Left lobe of liver (tissue), 2 donors: ENCODE measurements at regions not wholly inside any gene's neighbourhood (a gene's known extent, or its start where the extent isn't known, plus 50 kb on each side); places are given as distances from the start of the nearest gene placed in this dataset.

Experiments
- ATAC-seq: fragments of 200-7000 bp; cut with Tn5 transposase; one replicate; pipeline ENCODE4 v1.9.1; 2020; ENCODE audit warnings: mild to moderate bottlenecking, moderate library complexity
- DNase-seq: peaks from one replicate; pipeline ENCODE4 v3.0.0-alpha.2; 2020; ENCODE audit warnings: low spot score
- donor health status: DM: no; HTN: no; CAD: no; lungs with moderate emphysema.
- donor health status: DM: no; HTN: yes; CAD: no.

- DNase-seq (no peak), ATAC-seq (no peak)
Measured at GRCh38 chr11:92527467-92527866, 302.8 kb downstream of the FAT3 start.

DNA sequence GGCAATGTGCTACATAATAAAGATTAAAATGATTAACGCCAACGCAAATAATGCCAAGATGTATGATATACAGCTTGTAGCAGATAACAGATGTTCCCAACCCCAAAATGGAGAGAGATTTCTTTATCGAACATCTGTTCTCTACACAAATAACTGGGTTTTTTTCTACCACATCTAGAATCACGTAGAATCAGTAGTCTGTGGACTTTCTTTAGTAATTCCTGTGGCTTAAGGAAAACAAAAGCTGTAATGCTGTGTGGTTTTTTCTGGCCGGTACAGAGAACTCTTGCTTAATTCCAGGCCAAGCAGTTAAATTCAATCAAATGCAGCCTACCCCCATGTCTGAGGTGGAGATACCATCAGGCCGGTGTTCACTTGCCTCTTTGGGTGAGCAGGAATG lies 303.4 kb downstream of the FAT3 start:
- no peak for ATAC-seq
- no peak for DNase-seq

GRCh38 chr11:92531065-92531739 lies 306.6 kb downstream of the FAT3 start:
- ATAC-seq = no peak
- no peak for DNase-seq

DNA sequence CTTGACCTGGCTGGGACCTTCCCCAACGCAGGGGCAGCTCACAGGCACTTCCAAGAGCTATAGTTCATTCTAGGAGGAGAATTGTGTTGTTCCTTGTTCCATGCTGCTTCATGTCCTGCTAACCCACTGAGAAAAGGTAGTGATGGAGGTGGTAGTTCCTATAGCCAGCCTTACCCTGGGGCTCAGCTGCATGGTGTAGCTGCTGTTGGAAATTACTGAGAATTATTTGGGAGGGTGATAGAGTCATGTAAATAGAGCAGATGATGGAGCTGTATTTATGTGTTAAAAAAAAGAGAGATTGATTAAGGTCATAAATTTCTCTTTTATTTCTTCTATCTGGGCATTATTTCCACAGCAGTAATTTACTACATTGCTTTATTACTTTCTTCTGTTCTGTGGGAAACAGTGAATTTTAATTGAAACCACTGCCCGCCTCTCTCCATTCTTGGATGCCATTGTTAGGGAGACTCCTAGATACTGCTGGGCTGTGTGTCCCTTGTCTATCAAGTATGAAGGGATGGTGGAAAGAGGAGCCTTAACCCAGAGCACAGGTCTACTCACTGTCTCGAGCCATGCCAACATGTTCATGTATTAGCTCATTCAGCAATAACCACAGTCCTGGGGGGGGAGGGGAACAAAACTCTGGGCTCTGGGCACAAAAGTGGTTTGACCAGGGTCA lies 309.2 kb downstream of the FAT3 start:
- DNase-seq = no peak

GRCh38 chr11:92536883-92537282 lies 312.3 kb downstream of the FAT3 start:
- ATAC-seq = no peak
- DNase-seq = no peak

More for the DNA sequence above, 309.2 kb downstream of the FAT3 start:
- no peak for ATAC-seq

DNA sequence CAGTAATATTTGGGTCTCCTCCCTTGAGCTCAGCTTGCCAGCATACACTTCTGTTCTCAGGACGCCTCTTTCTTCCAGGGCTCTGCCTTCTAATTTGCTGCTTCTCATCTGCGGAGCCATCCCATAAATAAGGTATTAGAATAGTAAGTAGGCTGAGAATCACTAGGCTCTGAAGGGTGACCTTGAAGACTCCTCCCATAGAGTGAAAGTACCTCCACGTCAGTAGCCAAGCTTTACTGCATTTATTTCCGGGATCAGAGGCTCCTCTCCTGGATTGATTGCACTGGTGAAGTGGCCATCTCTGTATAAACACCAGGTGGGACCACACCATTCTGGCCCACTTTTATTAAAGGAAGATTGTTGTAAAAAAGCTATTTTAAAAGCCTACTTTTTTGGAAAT lies 315.5 kb downstream of the FAT3 start:
- DNase-seq (no peak), ATAC-seq (no peak)

GRCh38 chr11:92545906-92546471 lies 321.4 kb downstream of the FAT3 start:
- no peak for ATAC-seq
- no peak for DNase-seq

DNA sequence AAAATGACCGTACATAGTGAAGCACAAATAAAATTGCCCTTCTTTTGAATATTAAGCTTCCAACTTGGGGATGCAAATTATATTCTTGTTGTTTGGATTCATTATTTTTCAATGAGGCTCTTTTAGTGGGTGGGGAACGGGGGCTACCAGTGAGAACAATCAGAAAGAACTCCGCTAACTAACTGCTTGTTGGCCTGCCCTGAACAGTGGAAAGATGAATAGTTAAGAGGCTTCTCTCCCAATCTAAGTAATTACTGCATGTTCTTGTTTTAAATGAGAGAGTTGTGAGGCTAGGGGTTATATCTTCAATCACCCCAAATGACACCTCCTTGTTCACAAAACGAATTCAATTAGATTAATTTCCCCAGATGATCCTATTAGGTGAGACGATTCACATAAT lies 322.0 kb downstream of the FAT3 start:
- no peak for ATAC-seq
- DNase-seq = no peak

- DNase-seq (peak; percentile 62), ATAC-seq (peak; percentile 90)
Measured at GRCh38 chr11:92550411-92550810, 325.8 kb downstream of the FAT3 start.

- no peak for DNase-seq
- peak; percentile 36 for ATAC-seq
Measured at GRCh38 chr11:92550871-92551270, 326.3 kb downstream of the FAT3 start.

- DNase-seq (no peak), ATAC-seq (no peak)
Measured at GRCh38 chr11:92552942-92553341, 328.3 kb downstream of the FAT3 start.

DNA sequence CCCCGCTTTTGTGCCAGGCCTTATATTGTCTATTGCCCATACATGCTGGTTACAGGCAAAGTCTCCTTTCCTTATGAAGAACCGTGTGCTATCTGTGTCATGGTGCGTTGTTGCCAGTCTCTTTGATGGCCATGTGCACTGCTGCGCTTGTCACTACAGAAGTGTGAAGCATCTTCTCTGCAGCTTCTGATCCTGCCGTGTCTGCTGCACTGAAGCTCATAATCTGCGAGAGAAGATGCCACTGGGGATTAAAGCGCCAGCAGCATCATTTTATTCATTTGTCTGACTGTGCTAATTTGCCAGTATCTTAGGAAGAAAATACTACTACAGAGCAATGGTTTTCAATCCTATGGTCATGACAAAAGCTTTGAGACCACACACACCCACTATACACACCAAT lies 330.1 kb downstream of the FAT3 start:
- no peak for DNase-seq
- ATAC-seq = no peak

DNA sequence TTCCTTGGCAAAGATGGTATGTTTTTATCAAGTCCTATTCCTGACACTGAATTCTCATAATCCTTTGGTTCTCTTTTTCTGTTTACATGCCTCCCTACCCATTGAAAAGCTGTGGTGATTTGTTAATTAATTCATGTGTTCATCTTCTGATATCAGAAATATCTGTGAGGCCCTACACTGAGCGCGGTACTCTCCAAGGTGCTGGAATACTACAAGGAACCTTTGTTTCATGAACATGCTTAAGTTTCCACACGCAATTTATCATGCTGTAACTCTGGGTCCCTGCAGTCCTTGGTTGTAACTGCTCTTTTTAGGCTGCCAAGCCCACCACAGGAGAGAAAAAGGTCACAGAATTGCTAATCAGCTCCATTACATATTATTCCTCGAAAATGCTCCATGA lies 331.8 kb downstream of the FAT3 start:
- ATAC-seq = no peak
- no peak for DNase-seq

- ATAC-seq = no peak
- no peak for DNase-seq
Measured at GRCh38 chr11:92557879-92558278, 333.3 kb downstream of the FAT3 start.

- ATAC-seq (no peak), DNase-seq (no peak)
Measured at GRCh38 chr11:92558323-92558722, 333.7 kb downstream of the FAT3 start.

GRCh38 chr11:92569726-92570125 lies 345.1 kb downstream of the FAT3 start:
- DNase-seq = no peak
- ATAC-seq = no peak

DNA sequence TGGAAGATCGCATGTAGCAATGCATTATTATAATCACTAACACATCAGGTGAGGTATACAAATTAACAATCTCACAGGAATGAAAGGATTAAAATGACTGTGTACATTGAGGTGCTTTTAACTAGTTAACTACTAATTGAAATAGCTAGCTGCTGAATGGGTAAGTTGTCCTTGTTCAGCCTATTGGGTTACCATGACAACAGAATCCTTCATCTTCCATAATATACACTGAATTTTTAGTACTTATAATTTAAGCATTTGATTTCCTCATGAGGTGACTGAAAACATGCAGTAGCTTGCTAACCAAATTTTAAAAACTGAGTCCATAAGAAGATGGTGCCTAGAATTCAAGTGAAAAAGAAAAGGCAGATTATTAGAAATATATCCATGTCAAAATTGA lies 347.9 kb downstream of the FAT3 start:
- ATAC-seq (no peak), DNase-seq (no peak)

- DNase-seq = no peak
- ATAC-seq = no peak
Measured at GRCh38 chr11:92576315-92576714, 351.7 kb downstream of the FAT3 start.

GRCh38 chr11:92580908-92581307 lies 356.3 kb downstream of the FAT3 start:
- ATAC-seq = no peak
- DNase-seq = no peak

DNA sequence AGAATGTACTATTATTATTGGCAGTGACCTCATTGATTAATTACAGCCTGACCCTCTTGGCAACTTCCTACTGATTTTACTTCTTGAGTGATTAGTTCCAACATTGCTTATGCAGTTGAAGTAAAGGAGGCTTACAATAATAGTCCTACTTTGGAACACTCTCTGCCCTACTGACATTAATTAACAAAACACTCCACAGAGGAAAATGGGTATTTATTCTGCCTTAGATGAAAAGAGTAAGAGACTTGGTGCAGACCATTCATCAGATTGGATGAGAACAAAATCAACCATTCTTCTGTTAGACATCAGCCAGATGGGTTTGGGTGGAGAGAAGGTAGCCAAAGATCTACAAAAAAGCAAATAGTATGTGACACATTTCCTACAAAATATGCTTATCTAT lies 363.8 kb downstream of the FAT3 start:
- ATAC-seq = no peak
- DNase-seq = no peak

DNA sequence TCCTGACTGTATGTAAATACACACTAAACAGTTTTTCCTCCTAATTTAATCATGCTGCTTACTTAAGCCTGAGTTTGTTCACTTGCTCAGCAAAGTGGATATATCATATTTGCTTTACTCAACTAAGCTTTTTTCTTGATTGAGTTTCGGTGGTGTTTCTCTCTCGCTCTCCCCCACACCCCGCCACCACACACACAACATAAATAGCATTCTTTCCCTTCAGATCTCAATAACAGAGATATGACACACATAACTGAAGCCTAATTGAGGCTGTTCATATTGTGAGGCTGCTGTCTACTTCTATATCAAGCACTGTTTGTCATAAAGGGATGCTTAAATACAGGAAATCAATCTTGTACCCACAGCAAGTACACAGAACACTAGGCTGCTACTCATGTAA lies 364.9 kb downstream of the FAT3 start:
- ATAC-seq (no peak), DNase-seq (no peak)

DNA sequence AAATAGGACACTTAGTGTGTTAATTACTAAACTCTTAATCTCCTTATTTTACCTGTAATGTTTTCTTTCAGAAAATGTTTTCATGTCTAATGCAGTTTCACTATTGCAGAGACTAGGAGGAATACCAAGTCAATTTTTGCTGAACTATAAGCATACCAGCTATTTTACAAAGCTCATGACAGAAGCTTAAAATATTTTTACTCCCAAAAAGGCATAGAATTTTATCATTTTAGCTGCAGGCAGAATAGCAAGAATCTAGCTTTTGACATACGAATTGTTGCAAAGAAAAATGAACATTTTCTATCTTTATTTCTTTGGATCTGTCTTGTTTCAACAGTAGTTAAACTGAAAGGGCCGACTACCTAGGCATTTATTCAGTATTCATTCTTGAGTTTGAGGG lies 366.9 kb downstream of the FAT3 start:
- DNase-seq = no peak
- ATAC-seq = no peak

GRCh38 chr11:92594251-92594650 lies 369.6 kb downstream of the FAT3 start:
- DNase-seq (no peak), ATAC-seq (no peak)
